Gastrocnemius medialis (tissue), 4 donors: ENCODE measurements at regions not wholly inside any gene's neighbourhood (a gene's known extent, or its start where the extent isn't known, plus 50 kb on each side); places are given as distances from the start of the nearest gene placed in this dataset.

Experiments used
- ATAC-seq, 2 donors: fragments of 150-250 bp; one replicate each; pipeline ENCODE4 v1.9.1; 2016
- DNase-seq, 2 donors: peaks; one replicate each; pipeline ENCODE4 v3.0.0-alpha.2; 2019
- H3K27ac ChIP-seq, 4 donors: fragments of 200-600 bp; sonication (generic); 1 replicate in 1 of 4; 2 replicates in 3 of 4; pipeline ENCODE4 v1.5.1; 2016 to 2018; ENCODE audit warnings: mild to moderate bottlenecking in 2 of 4, moderate library complexity in 1 of 4
- H3K27me3 ChIP-seq, 3 donors: fragments of 200-600 bp; sonication (generic) in 2 of 3; 1 replicate in 1 of 3; 2 replicates in 2 of 3; pipeline versions ENCODE4 v1.5.1 to v1.6.0; 2016 to 2019; ENCODE audit warnings: mild to moderate bottlenecking in 1 of 3, moderate library complexity in 1 of 3
- H3K36me3 ChIP-seq, 2 donors: fragments of 200-600 bp; sonication (generic) in 1 of 2; one replicate each; pipeline ENCODE4 v1.5.1; 2017 to 2018
- H3K4me1 ChIP-seq, 2 donors: fragments of 200-600 bp; sonication (generic) in 1 of 2; one replicate each; pipeline ENCODE4 v1.5.1; 2016 to 2017; ENCODE audit warnings: mild to moderate bottlenecking in 2 of 2
- H3K4me3 ChIP-seq, 4 donors: fragments of 200-600 bp; sonication (generic) in 3 of 4; 1 replicate in 1 of 4; 2 replicates in 3 of 4; pipeline ENCODE4 v1.5.1; 2016 to 2019; ENCODE audit warnings: mild to moderate bottlenecking in 2 of 4
- H3K9me3 ChIP-seq, 3 donors: fragments of 200-600 bp; sonication (generic) in 2 of 3; 1 replicate in 1 of 3; 2 replicates in 2 of 3; pipeline ENCODE4 v1.5.1; 2016 to 2019
- CTCF ChIP-seq, 5 experiments: fragments of 450-650 bp in 3 of 5; fragments of 200-600 bp in 2 of 5; sonication (generic) in 2 of 5; IDR thresholded peaks in 4 of 5; conservative IDR thresholded peaks in 1 of 5; 1 replicate in 4 of 5; 2 replicates in 1 of 5; pipeline ENCODE4 v1.5.1; 2016 to 2019; ENCODE audit warnings: antibody characterized with exemption in 5 of 5, mild to moderate bottlenecking in 3 of 5, moderate library complexity in 3 of 5
- POLR2A ChIP-seq, 2 donors: fragments of 450-650 bp; IDR thresholded peaks; one replicate each; pipeline ENCODE4 v1.6.1; 2017; ENCODE audit warnings: antibody characterized with exemption in 2 of 2, mild to moderate bottlenecking in 2 of 2, moderate library complexity in 2 of 2
- in situ Hi-C, 4 donors: fragments of 200-750 bp; cut with MboI; loops; one replicate each; pipeline versions ENCODE4 v1.15.0 to v1.8.0; 2017; ENCODE audit warnings: low sequenced_read_pairs in 4 of 4
- intact Hi-C: fragments of 100-400 bp; cut with DNase I; formaldehyde crosslinking; loops from one replicate; pipeline ENCODE4 v1.15.1; 2023; ENCODE audit warnings: low total_unique reads

- ATAC-seq, result no peak
- H3K27me3 ChIP-seq, result no peaks in the 10 kb centered on the region
- intact Hi-C loops, result no loop called here
- H3K9me3 ChIP-seq, result no peaks in the 10 kb centered on the region
- no peak overlapping the region for H3K4me3 ChIP-seq
- DNase-seq, result no peak
- no peaks in the 10 kb centered on the region for H3K36me3 ChIP-seq
- H3K27ac ChIP-seq, result no peak overlapping the region
- no peak for TF ChIP-seq POLR2A (IDR thresholded peaks at IDR 0.05)
- no peaks in the 10 kb centered on the region for H3K4me1 ChIP-seq
- in situ Hi-C loops, result no loop called here
These were observed 50.8 kb upstream of the CACNA2D3 start for GRCh38 chr3:54071601-54072000.

- Histone ChIP-seq H3K4me1 (no peaks in the 10 kb centered on the region), H3K36me3 (no peaks in the 10 kb centered on the region), H3K4me3 (no peak overlapping the region), H3K27ac (no peak overlapping the region), H3K27me3 (no peaks in the 10 kb centered on the region), H3K9me3 (no peaks in the 10 kb centered on the region)
- DNase-seq (no peak), ATAC-seq (no peak)
- in situ Hi-C loops, result no loop called here
- intact Hi-C loops, result no loop called here
- TF ChIP-seq CTCF (IDR thresholded peaks at IDR 0.05 in 4 of 5, conservative IDR thresholded peaks at IDR 0.05 in 1 of 5), result no peak
These were observed 52.4 kb upstream of the CACNA2D3 start for GRCh38 chr3:54069961-54070360.

- in situ Hi-C loops, result no loop called here
These were observed 55.2 kb upstream of the CACNA2D3 start for GRCh38 chr3:54067055-54067698.

GRCh38 chr3:54066253-54066652 is 56.1 kb upstream of the CACNA2D3 start:
- in situ Hi-C loops (no loop called here), intact Hi-C loops (no loop called here)
- no peaks in the 10 kb centered on the region for H3K36me3 ChIP-seq
- H3K27ac ChIP-seq, result no peak overlapping the region
- H3K4me1 ChIP-seq, result no peaks in the 10 kb centered on the region
- ATAC-seq (no peak), DNase-seq (no peak)
- H3K9me3 ChIP-seq, result no peaks in the 10 kb centered on the region
- TF ChIP-seq CTCF (IDR thresholded peaks at IDR 0.05 in 4 of 5, conservative IDR thresholded peaks at IDR 0.05 in 1 of 5) (no peak), POLR2A (IDR thresholded peaks at IDR 0.05) (no peak)
- no peak overlapping the region for H3K4me3 ChIP-seq
- H3K27me3 ChIP-seq, result no peaks in the 10 kb centered on the region

More at GRCh38 chr3:54067055-54067698, 55.2 kb upstream of the CACNA2D3 start:
- H3K36me3 ChIP-seq, result no peaks in the 10 kb centered on the region
- no peaks in the 10 kb centered on the region for H3K9me3 ChIP-seq
- no peaks in the 10 kb centered on the region for H3K27me3 ChIP-seq
- no peak overlapping the region for H3K27ac ChIP-seq
- ATAC-seq (no peak), DNase-seq (no peak)
- H3K4me3 ChIP-seq, result no peak overlapping the region
- no peaks in the 10 kb centered on the region for H3K4me1 ChIP-seq
- intact Hi-C loops, result no loop called here
- no peak for TF ChIP-seq CTCF (IDR thresholded peaks at IDR 0.05 in 4 of 5, conservative IDR thresholded peaks at IDR 0.05 in 1 of 5)
- TF ChIP-seq POLR2A (IDR thresholded peaks at IDR 0.05), result no peak

- DNase-seq, result no peak
- H3K4me1 ChIP-seq, result no peaks in the 10 kb centered on the region
- no peak for ATAC-seq
- in situ Hi-C loops (no loop called here), intact Hi-C loops (no loop called here)
- no peak overlapping the region for H3K4me3 ChIP-seq
- H3K27ac ChIP-seq, result no peak overlapping the region
- H3K36me3 ChIP-seq, result no peaks in the 10 kb centered on the region
- no peaks in the 10 kb centered on the region for H3K27me3 ChIP-seq
- no peak for TF ChIP-seq POLR2A (IDR thresholded peaks at IDR 0.05)
- TF ChIP-seq CTCF (IDR thresholded peaks at IDR 0.05 in 4 of 5, conservative IDR thresholded peaks at IDR 0.05 in 1 of 5), result no peak
- no peaks in the 10 kb centered on the region for H3K9me3 ChIP-seq
These were observed 56.8 kb upstream of the CACNA2D3 start for GRCh38 chr3:54065586-54065985.
